GM23248 (cell line): ENCODE measurements at regions not wholly inside any gene's neighbourhood (a gene's known extent, or its start where the extent isn't known, plus 50 kb on each side); places are given as distances from the start of the nearest gene placed in this dataset.
"Not testable (repeated sequence)": the region's sequence is repeated elsewhere in the genome, so short reads cannot be mapped to it uniquely, and the experiment has no call there.

Experiments used
- EZH2 ChIP-seq: fragments of 200-600 bp; sonication (generic); IDR thresholded peaks from 2 replicates; pipeline ENCODE4 v1.6.1; 2018; ENCODE audit warnings: antibody characterized with exemption, mild to moderate bottlenecking; ENCODE audit not compliant: insufficient read depth, poor library complexity, severe bottlenecking
- EZH2phosphoT487 ChIP-seq: fragments of 200-600 bp; sonication (generic); IDR thresholded peaks from 2 replicates; pipeline ENCODE4 v1.6.1; 2018; ENCODE audit warnings: antibody characterized with exemption, moderate library complexity, mild to moderate bottlenecking, low read depth; ENCODE audit not compliant: insufficient read depth

DNA sequence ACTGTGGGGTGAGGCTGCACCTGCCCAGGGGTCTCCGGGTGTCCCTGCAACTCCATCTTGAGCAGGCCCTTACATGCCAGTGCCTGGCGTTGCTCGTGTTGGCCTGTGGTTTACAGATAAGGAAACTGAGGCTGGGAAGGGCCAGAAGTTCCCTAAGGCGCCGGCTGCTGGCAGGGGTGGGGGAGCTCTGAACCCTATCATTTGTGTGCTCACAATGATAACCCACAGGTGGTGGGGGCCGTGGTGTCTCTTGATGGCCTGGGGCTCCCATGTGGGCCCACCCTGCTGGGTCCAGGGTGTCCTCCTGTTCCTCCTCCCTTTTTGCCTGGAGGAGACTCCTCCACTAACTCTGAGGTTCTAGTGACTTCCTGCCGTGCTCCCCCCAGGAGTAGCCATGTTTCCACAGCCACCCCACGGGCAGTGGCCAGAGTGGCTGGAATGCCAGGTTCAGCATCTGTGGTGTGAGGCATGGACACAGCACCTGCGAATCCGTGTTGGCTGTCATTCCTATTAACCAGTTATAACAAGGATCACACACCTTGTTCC, 174.3 kb downstream of the NPIPB11 start:
- not testable (repeated sequence) for TF ChIP-seq EZH2, EZH2phosphoT487
